Skin of body (tissue), 2 donors: ENCODE measurements at regions not wholly inside any gene's neighbourhood (a gene's known extent, or its start where the extent isn't known, plus 50 kb on each side); places are given as distances from the start of the nearest gene placed in this dataset. TPM values are rescaled to one million over a fixed set of nuclear protein-coding genes. Genes with fewer than 3 reads are reported as not detected.
"Not testable (repeated sequence)": the region's sequence is repeated elsewhere in the genome, so short reads cannot be mapped to it uniquely, and the experiment has no call there.

ENCODE experiments used
- DNase-seq: peaks from one replicate; lab custom pipeline; 2025; lab: John Stamatoyannopoulos, UW
- small RNA-seq: library from RNA; depleted of rRNA; stranded (forward); fragments of <200 nt; gene quantifications from one replicate; pipeline ENCODE3, GENCODE V24; 2014; ENCODE audit warnings: low replicate concordance

GRCh38 chr7:98771941-98772603 is 97.7 kb downstream of the TMEM130 start:
- no peak for DNase-seq

GRCh38 chr7:98774884-98775283 is 94.9 kb downstream of the TMEM130 start:
- no peak for DNase-seq

DNA sequence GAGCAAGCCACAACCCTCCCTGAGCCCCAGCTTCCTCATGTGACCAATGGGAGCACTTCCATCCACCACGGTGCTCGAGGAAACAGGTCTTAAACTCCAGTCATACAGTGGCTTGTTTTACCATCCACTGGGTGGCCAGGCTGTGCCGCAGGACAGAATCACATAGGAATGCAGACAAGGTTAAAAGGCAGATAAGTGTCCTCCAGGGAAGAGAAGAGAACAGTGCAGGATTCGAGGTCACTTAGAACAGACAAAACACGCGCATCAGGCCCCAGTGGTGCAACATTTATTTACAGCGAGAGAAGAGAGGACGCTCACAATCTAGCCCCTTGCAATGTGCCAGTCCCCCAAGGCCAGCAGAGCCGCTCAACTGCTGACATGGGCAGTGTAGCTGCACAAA is 92.8 kb downstream of the TMEM130 start:
- DNase-seq: no peak

- DNase-seq: no peak
These were observed 91.4 kb downstream of the TMEM130 start for GRCh38 chr7:98778421-98778820.

DNA sequence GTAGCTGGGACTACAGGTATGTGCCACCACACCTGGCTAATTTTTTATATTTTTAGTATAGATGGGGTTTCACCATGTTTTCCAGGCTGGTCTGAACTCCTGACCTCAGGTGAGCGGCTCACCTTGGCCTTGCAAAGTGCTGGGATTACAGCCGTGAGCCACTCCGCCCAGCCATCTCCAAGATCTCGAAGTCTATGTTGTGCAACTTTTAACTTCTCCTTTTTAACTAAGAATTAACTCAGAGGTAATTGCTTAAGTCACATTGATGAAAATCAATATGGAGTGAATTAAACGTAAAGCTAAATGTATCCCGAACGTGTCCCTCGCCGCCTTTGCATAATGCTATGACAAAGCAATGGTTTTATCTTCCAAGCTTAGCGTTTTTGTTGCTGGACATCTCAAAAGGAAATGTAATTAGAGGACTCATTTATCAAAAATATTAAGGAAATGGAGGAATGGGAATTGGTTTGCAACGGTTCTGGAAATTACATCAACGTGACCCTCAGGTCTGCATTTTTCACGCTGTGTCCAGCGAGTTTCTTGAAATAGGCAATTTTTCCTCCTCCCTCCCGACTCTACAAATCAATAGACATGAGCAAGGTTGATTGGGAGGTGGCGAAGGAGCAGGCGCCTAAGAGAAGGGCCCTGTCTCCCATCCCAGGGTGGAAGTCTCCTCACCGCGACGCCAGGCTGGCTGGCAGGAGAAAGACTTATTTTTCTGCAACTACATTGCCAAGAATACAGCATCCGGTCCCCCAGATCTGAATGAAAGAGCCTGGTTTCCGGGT is 89.8 kb downstream of the TMEM130 start:
- DNase-seq: no peak

DNA sequence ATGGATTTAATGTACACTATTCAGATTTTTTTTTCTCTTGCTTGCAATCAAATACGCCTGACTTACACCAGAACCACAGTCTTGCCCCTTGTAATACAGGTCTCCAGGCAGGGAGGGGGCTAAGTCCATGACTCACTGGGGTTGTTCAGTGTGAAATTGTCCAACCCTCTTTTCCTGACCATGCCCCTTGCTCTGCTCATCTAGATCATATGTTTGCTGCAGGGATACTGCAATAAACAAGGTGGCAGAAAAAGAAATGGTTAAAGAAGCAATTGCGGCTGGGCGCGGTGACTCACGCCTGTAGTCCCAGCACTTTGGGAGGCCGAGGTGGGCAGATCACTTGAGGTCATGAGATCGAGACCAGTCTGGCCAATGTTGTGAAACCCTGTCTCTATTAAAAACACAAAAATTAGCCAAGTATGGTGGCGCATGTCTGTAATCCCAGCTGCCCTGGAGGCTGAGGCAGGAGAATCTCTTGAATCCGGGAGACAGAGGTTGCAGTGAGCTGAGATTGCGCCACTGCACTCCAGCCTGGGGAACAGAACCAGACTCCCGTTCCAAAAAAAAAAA is 85.5 kb downstream of the TMEM130 start:
- DNase-seq: no peak

DNA sequence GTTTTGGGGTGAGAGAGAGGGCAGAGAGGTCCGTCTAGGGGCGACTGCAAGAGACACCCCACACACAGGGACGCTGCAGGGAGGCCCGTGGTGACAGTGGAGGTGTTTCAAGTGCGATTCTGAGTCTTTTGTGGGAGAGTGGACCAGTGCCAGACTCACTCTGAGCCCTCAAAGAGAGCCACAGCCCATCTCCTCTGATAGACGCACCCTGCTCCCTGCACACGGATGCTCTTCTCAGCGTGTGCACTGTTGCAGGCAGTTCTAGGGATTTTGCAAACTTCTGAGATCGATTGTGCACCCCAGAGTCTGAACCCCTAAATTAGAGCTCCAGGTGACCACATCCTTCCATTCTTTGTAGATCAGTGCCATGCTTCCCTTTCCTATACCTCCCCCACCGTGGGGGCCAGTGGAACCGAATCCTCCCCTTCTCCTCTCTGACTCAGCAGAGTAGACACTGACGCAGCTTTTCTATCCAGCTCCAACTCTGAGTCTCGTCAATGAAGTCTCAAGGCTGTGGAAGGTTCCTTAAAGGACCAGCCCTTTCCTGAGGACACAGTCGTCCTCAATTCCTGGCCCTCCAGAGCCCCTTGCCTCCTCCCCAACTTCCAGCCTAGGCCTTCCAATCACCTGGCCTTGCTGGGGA is 83.8 kb downstream of the TMEM130 start:
- no peak for DNase-seq

DNA sequence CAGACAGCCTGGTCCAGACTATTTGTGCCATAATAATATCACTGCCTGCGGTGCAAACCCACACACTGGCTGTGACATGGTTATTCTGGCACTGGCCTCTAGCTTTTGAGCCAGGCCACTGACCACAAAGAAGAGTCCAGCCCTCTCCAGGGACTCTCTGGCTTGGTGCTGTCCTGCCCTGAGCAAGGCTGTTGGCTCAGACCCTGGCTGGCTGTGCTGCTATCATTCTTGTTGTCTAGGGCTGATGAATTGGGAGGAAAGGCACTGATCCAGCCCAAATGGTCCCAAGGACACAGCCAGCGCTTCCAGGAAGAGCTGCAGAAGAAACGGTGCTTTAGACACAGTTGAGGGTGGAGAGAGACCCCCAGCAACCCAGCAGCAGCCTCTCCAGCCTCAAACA is 80.8 kb downstream of the TMEM130 start:
- DNase-seq: no peak

- not testable (repeated sequence) for DNase-seq
These were observed 75.4 kb downstream of the TMEM130 start for GRCh38 chr7:98794453-98794852.

- DNase-seq: no peak
These were observed 73.9 kb downstream of the TMEM130 start for GRCh38 chr7:98795741-98796493.

Small RNAs in the stretch of these regions (small RNA-seq; reads per million reads assigned to genes)
- gene RNU6-393P: not detected
